ENCODE measurements at regions not wholly inside any gene's neighbourhood (a gene's known extent, or its start where the extent isn't known, plus 50 kb on each side); places are given as distances from the start of the nearest gene placed in this dataset.

DNA sequence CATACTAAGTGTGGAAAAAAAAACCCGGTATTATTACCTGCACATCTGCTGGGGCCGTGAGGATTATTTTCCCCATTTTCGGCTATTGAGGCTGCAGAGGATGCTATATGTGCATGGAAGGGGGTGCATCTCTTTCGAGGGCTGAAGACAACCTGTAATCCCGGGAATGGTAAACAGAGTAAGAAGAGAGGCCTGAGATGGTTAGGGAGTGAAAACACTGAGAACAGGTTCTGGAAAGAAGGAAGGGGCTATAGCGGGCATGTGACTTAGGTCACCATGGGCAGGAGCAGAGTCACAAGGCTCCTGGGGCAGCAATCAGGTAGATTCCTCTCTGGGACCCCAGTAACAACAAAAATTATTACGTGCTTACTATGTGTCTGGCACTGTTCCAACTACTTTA is 299.1 kb downstream of the RRAGC start:
- TF ChIP-seq BHLHE40 (IDR thresholded peaks at IDR 0.05; ENCODE audit: low read length): no peak
- TF ChIP-seq BRCA1 (IDR thresholded peaks at IDR 0.05): no peak
- no peak for TF ChIP-seq BRCA1 (CRISPR knock-in tag; IDR thresholded peaks at IDR 0.05)
- TF ChIP-seq POLR2AphosphoS5 (IDR thresholded peaks at IDR 0.05; ENCODE audit: control insufficient read depth, insufficient read depth, low read depth, low read length): no peak
- TF ChIP-seq, protein P1, sequence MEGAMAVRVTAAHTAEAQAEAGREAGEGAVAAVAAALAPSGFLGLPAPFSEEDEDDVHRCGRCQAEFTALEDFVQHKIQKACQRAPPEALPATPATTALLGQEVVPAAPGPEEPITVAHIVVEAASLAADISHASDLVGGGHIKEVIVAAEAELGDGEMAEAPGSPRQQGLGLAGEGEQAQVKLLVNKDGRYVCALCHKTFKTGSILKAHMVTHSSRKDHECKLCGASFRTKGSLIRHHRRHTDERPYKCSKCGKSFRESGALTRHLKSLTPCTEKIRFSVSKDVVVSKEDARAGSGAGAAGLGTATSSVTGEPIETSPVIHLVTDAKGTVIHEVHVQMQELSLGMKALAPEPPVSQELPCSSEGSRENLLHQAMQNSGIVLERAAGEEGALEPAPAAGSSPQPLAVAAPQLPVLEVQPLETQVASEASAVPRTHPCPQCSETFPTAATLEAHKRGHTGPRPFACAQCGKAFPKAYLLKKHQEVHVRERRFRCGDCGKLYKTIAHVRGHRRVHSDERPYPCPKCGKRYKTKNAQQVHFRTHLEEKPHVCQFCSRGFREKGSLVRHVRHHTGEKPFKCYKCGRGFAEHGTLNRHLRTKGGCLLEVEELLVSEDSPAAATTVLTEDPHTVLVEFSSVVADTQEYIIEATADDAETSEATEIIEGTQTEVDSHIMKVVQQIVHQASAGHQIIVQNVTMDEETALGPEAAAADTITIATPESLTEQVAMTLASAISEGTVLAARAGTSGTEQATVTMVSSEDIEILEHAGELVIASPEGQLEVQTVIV (CRISPR knock-in tag; IDR thresholded peaks at IDR 0.05; ENCODE audit: borderline replicate concordance): no peak
- TF ChIP-seq TAF1 (IDR thresholded peaks at IDR 0.05; ENCODE audit: control insufficient read depth, extremely low read depth, insufficient read depth, low read length, severe bottlenecking): no peak
- no peak for TF ChIP-seq NR2F6 (CRISPR knock-in tag; IDR thresholded peaks at IDR 0.05)

Data from K562 (cell line).